IMR-90 (cell line): ENCODE measurements at regions not wholly inside any gene's neighbourhood (a gene's known extent, or its start where the extent isn't known, plus 50 kb on each side); places are given as distances from the start of the nearest gene placed in this dataset.

Source experiments
- microRNA-seq, 2 experiments: library from miRNA; stranded (forward) in 1 of 2; unstranded in 1 of 2; fragments of 10-50 nt in 1 of 2; fragments of <30 nt in 1 of 2; gene quantifications in 1 of 2; microRNA quantifications in 1 of 2; one replicate each; pipeline versions ENCODE3 to v1.1.0; 2013 to 2020; ENCODE audit not compliant: insufficient read depth in 1 of 2, insufficient read length in 1 of 2, unreplicated experiment in 1 of 2
- small RNA-seq, 5 experiments: library from RNA; depleted of rRNA; stranded (forward); fragments of <200 nt; gene quantifications; one replicate each; pipeline ENCODE3, GENCODE V24; 2012

Small RNA genes lying in the stretch of these regions (microRNA-seq; reads per million reads assigned to microRNA genes)
- gene MIR4719 = 0 reads per million in 2 experiments

Small RNA genes lying in the stretch of these regions (small RNA-seq; reads per million reads assigned to genes)
- 0 reads per million in 5 experiments for gene MIR4719
